SK-N-SH treated with all-trans-retinoic acid at 6 μM for 48 hours (cell line): ENCODE measurements at regions not wholly inside any gene's neighbourhood (a gene's known extent, or its start where the extent isn't known, plus 50 kb on each side); places are given as distances from the start of the nearest gene placed in this dataset.
A peak's percentile ranks its signal among the peaks of the same experiment; 100 is the strongest.

ENCODE experiments used
- ATAC-seq: fragments of 200-7000 bp; cut with Tn5 transposase; 3 replicates; pipeline ENCODE4 v1.9.1; 2020; ENCODE audit warnings: mild to moderate bottlenecking, moderate library complexity
- ARNTL ChIP-seq: fragments of 450-650 bp; formaldehyde crosslinking; IDR thresholded peaks from 2 replicates; pipeline ENCODE4 v1.5.0; 2020; ENCODE audit warnings: low read depth, mild to moderate bottlenecking, moderate library complexity, borderline replicate concordance
- BACH2 ChIP-seq: fragments of 250-450 bp; sonication (Bioruptor Pico); IDR thresholded peaks from 2 replicates; pipeline ENCODE4 v1.9.0; 2021; ENCODE audit warnings: mild to moderate bottlenecking, borderline replicate concordance
- CREB5 ChIP-seq: fragments of 250-450 bp; sonication (Bioruptor Pico); IDR thresholded peaks from 2 replicates; pipeline ENCODE4 v1.5.1; 2020; ENCODE audit warnings: low read depth, mild to moderate bottlenecking, moderate library complexity
- CSRNP3 ChIP-seq: fragments of 250-450 bp; sonication (Bioruptor Pico); IDR thresholded peaks from 2 replicates; pipeline ENCODE4 v1.5.1; 2021; ENCODE audit warnings: mild to moderate bottlenecking, moderate library complexity
- ESRRG ChIP-seq: fragments of 250-450 bp; sonication (Bioruptor Pico); IDR thresholded peaks from 2 replicates; pipeline ENCODE4 v1.6.1; 2021; ENCODE audit warnings: mild to moderate bottlenecking
- ISL1 ChIP-seq: fragments of 250-450 bp; sonication (Bioruptor Pico); IDR thresholded peaks from 2 replicates; pipeline ENCODE4 v2.1.2; 2022; ENCODE audit warnings: mild to moderate bottlenecking, moderate library complexity
- OSR1 ChIP-seq: fragments of 250-450 bp; sonication (Bioruptor Pico); IDR thresholded peaks from 2 replicates; pipeline ENCODE4 v1.8.0; 2022; ENCODE audit warnings: moderate library complexity, mild to moderate bottlenecking, inconsistent platforms
- PATZ1 ChIP-seq: fragments of 250-450 bp; sonication (Bioruptor Pico); IDR thresholded peaks from 2 replicates; pipeline ENCODE4 v1.8.0; 2020; ENCODE audit warnings: mild to moderate bottlenecking, moderate library complexity, borderline replicate concordance
- POU6F1 ChIP-seq: fragments of 250-450 bp; sonication (Bioruptor Pico); IDR thresholded peaks from 2 replicates; pipeline ENCODE4 v1.8.0; 2021; ENCODE audit warnings: low read depth, mild to moderate bottlenecking, moderate library complexity, borderline replicate concordance
- RARB ChIP-seq: fragments of 250-450 bp; sonication (Bioruptor Pico); IDR thresholded peaks from 2 replicates; pipeline ENCODE4 v1.8.0; 2021; ENCODE audit warnings: mild to moderate bottlenecking, moderate library complexity
- SNAI2 ChIP-seq: fragments of 250-450 bp; sonication (Bioruptor Pico); IDR thresholded peaks from 2 replicates; pipeline ENCODE4 v1.5.0; 2020; ENCODE audit warnings: mild to moderate bottlenecking, moderate library complexity
- TCF4 ChIP-seq: fragments of 250-450 bp; sonication (Bioruptor Pico); IDR thresholded peaks from 2 replicates; pipeline ENCODE4 v1.8.0; 2021; ENCODE audit warnings: mild to moderate bottlenecking, moderate library complexity, borderline replicate concordance
- TOX ChIP-seq: fragments of 250-450 bp; sonication (Bioruptor Pico); IDR thresholded peaks from 2 replicates; pipeline ENCODE4 v1.8.0; 2021; ENCODE audit warnings: mild to moderate bottlenecking, moderate library complexity, borderline replicate concordance
- TSHZ2 ChIP-seq: fragments of 250-450 bp; sonication (Bioruptor Pico); IDR thresholded peaks from 2 replicates; pipeline ENCODE4 v1.5.0; 2020; ENCODE audit warnings: mild to moderate bottlenecking, moderate library complexity
- ZC3H10 ChIP-seq: fragments of 250-450 bp; sonication (Bioruptor Pico); IDR thresholded peaks from 2 replicates; pipeline ENCODE4 v1.5.1; 2021; ENCODE audit warnings: mild to moderate bottlenecking, moderate library complexity
- ZFP30 ChIP-seq: fragments of 450-650 bp; formaldehyde crosslinking; IDR thresholded peaks from 2 replicates; pipeline ENCODE4 v1.5.0; 2022; ENCODE audit warnings: mild to moderate bottlenecking, moderate library complexity
- ZNF565 ChIP-seq: fragments of 450-650 bp; formaldehyde crosslinking; conservative IDR thresholded peaks from 2 replicates; pipeline ENCODE4 v1.5.0; 2020; ENCODE audit warnings: low read depth, mild to moderate bottlenecking, moderate library complexity
- ZNF70 ChIP-seq: fragments of 450-650 bp; formaldehyde crosslinking; IDR thresholded peaks from 2 replicates; pipeline ENCODE4 v1.5.0; 2020; ENCODE audit warnings: mild to moderate bottlenecking, moderate library complexity
- ZNF8 ChIP-seq: fragments of 450-650 bp; formaldehyde crosslinking; IDR thresholded peaks from 2 replicates; pipeline ENCODE4 v1.5.0; 2020; ENCODE audit warnings: mild to moderate bottlenecking, moderate library complexity

- TF ChIP-seq PATZ1 (CRISPR knock-in tag) (no peak), ESRRG (no peak), ZNF70 (CRISPR knock-in tag) (no peak), TSHZ2 (no peak), ARNTL (no peak), ZNF565 (no peak), ZC3H10 (CRISPR knock-in tag) (no peak), RARB (no peak)
These were observed 279.5 kb upstream of the SPRED2 start (continued) for GRCh38 chr2:65711863-65712262.

GRCh38 chr2:65710779-65711295 is 278.4 kb upstream of the SPRED2 start:
- ATAC-seq, result peak; percentile 59
- no peak for TF ChIP-seq CREB5 (CRISPR knock-in tag)
- TF ChIP-seq, all 23 proteins: peak for 0

- no peak for ATAC-seq
- TF ChIP-seq ISL1 (CRISPR knock-in tag), result no peak
- no peak for TF ChIP-seq BACH2 (CRISPR knock-in tag)
- no peak for TF ChIP-seq ESRRG
- no peak for TF ChIP-seq TCF4 (CRISPR knock-in tag)
- no peak for TF ChIP-seq ARNTL
- TF ChIP-seq SNAI2 (CRISPR knock-in tag), result no peak
- TF ChIP-seq ZC3H10 (CRISPR knock-in tag), result no peak
- TF ChIP-seq OSR1 (CRISPR knock-in tag), result no peak
- no peak for TF ChIP-seq ZNF8 (CRISPR knock-in tag)
- no peak for TF ChIP-seq ZNF565
- no peak for TF ChIP-seq ZFP30 (CRISPR knock-in tag)
- no peak for TF ChIP-seq TSHZ2
These were observed 278.0 kb upstream of the SPRED2 start for GRCh38 chr2:65710356-65710755.

GRCh38 chr2:65708086-65708485 is 275.7 kb upstream of the SPRED2 start:
- TF ChIP-seq SNAI2 (CRISPR knock-in tag) (no peak), ZFP30 (CRISPR knock-in tag) (no peak), TCF4 (CRISPR knock-in tag) (no peak), ISL1 (CRISPR knock-in tag) (0 out of 2 replicates have a peak, but pooled peaks have one; percentile 10), TOX (CRISPR knock-in tag) (no peak), ZNF565 (no peak), ZNF70 (CRISPR knock-in tag) (no peak), POU6F1 (no peak), CSRNP3 (CRISPR knock-in tag) (no peak)
- no peak for ATAC-seq
